Activated gamma-delta T cell treated with anti-CD3 and anti-CD28 coated beads, Interleukin-2, amount 50 U/mL, for 16 hours (primary cell): ENCODE measurements at regions not wholly inside any gene's neighbourhood (a gene's known extent, or its start where the extent isn't known, plus 50 kb on each side); places are given as distances from the start of the nearest gene placed in this dataset.

Experiments
- DNase-seq: peaks from one replicate; pipeline ENCODE4 v3.0.0-alpha.2; 2020; ENCODE audit warnings: low read depth

DNA sequence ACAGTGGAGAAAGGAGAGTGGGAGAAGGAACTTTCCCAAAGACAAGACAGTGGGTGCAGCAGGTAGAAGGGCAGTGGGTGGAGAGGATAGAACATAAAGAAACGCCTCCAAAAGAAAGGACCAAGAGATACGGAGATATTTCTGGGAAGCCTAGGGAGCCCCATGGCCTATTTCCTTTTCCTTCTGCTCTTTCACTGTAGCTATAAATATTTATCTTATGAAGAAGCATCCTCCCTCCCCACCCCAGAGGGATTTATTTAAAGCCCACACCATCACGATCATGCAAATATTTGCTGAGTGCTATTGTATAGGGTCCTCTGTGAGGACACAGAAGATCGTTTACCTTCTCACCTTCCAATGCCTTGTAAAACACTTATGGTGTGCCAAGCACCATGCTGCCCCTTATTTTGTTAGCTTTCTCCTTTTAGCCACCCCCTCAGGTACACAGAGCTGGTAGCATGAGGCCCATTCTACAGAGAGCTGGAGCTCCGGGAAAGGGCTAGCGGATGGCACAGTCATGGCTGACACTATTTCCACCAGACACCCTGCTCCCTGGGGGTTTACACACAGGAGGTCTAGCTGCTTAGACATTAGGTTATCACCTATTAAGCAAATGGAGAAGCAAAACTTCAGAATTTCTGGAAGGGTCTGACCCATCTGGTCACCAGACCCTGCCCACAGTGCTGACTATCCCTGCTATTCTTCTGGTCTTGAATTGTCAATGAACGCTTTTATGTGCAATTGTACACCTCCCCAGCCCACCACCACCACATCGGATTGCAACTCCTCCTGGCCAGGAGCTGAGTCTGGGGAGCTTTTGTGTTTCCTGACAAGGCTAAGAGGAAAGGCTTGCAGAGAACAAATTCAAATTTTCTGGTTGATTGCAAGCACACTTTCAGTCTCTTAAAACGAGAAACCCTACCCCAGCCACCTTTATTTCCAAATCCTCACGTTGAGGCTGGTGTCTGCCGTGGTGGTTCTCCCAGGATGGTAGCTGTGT, 91.8 kb upstream of the KLF7 start:
- no peak for DNase-seq

DNA sequence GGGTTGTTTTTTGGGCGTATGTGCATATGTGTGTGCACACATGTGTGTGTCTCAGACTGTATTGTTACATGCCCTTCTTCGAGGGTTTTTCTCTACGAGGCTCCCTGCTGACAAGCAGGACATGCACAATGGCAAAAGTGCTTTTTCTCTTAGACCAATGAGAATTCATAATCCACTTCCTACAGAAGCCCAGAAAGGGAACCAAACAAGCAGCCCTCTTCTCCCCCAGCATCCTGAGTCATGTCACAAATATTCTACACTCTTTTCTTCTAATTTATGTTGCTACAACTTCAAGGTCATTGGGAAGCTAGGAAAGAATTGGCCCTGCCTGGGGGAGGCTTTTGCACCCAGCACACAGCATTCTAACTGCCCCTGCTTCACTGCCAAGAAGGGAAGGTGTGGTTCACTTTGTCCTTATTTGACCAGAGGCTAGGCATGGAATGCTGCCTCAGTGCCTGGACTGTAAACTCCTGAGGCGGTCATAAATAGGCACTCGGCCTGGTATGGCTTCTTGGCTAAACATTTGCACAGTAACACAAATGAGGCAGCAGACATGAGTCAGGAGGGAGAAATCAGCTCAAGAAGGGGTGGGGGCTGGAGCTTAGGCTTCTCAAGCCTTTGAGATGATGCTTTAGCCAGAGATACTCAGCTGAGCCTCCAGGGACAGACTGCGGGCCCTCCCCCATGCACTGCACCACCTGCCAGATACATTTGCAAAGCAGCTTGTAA, 92.7 kb upstream of the KLF7 start:
- DNase-seq: no peak

- DNase-seq: no peak
Measured at GRCh38 chr2:207260021-207260420, 94.3 kb upstream of the KLF7 start.

DNA sequence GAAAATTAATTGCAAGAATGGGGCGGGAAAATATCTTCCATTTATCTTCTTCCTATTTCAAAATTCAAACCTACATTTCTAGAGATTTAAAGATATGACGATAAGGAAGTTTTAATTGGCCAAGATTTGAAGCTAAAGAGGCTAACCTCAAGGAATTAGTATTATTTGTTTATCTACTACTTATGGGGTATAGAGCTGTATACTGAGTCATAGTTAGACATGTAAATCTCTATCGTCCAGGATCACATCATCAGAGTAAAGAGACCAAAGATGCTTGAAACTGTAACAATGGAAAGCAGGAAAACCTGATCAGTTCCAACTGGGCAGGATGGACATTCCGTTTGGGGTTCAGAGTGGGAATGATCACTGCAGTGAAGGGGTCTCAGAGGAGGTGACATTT, 95.2 kb upstream of the KLF7 start:
- DNase-seq: no peak

DNA sequence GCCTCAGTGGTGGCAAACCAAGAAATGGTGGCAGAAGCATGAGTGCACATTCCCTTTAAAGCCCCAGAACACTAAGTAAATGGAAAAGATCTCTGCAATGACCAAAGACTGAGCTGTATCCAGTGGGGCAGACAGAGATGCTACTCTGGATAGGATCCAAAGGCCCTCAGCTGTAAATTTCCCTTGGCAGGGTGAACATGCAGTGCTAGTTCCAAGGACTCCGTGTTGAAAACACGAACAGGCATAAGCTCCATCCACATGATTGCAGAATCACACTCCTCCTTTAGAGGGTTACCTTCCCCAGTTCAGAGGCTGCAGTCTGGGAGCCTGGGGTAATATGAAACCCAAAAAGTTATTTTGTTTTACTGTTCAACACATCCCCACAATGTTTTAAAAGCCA, 98.6 kb upstream of the KLF7 start:
- no peak for DNase-seq

DNA sequence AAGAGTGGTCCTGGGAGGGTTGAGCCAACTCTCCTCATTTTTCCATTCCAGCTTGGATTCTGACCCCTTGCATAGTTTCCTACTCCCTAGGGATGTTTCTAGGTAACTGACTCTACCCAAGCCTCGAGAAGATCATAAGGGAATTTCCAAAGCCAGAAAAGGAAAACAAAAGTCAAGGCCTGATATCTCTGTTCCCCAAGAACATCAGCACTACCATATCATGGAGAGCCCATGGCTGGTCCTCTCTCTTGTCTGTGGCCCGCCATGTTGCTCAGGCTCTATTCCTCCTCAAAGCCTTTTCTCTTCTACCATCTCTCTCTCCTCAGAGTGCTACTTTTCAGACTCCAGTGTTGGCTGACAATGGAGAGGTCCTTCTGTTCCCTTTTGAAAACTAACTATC, 99.6 kb upstream of the KLF7 start:
- no peak for DNase-seq

DNA sequence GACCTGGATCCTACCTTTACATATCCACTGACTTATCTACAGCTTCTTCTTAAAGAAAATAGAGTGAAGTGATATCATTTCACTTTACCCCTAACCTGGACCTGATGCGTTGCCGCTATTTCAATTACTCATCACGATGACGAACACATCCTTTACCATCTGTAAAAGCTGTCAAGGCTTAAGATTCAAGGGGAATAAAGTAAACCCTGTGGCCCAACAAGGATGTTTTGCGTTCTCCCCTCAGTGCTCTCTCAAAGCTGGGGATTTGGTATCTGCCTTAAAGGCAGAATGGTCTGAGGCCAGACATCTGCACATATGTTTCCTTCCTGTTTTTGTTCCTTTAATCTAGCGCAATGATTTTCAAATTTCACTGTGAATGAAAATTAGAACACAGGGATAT, 100.1 kb upstream of the KLF7 start:
- no peak for DNase-seq

DNA sequence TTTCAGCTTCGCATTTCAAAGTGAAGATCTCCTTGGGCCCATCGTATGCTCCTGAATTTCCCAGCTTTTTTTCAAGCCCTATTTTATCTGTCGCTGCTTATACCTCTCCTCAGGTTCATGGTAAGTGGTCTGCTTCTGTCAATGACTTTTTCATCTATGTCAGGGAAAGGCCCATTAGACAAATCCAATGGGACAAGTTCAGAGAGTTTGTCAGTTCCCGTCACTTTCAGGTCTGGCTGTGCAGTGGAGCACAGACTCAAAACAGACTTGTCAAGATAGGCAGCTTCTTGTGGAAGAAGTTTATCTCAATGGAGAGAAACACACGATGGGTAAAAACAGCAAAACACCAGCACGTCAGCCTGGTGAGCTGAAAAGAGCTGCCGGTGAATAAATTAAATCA, 100.9 kb upstream of the KLF7 start:
- DNase-seq: no peak

DNA sequence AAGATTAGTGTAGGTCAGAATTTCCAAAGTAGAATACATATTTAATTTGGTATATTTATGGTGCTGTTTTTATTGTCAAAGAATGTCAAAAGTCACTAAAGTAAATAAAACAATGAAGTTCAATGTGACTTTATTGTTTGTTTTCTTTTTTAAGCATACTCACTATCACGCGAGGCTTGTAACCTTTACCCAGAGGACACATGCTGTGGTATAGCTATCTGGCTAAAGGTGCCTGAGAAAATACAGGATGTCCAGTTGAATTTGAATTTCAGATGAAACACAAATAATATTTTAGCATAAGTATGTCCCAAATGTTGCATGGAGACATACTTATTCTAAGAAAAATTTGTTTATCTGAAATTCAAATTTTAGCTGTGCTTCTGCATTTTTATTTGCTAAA, 103.3 kb upstream of the KLF7 start:
- DNase-seq: no peak

DNA sequence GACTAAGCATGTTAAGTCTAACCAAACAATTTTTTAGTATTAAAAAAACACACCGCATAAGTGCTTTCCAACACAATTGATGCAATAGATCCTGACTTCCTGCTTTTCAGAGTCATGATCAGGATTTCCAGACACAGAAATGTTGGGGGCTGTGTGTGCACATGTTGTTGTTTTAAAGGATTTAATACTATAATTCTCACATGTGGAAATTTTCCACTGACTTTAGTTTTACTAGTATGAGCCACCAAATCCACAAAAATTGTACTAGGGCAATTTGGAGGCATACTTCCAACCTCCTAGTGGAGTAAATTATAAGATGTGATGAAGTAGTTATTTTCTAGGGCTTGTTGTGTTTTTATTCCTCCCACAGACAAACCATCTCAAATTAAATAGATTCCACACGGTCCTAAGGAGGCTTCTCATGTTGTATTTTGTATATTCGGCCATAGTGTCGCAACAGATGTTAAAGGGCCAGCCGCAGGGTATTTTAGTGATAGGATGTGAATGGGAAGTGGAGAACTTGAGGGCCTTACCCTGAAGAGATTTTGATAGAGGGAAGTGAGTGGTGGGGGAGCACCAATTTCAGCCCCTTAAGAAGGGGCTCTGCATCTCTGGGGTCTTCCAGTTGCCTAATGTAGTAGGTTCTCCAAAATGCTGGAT, 108.9 kb upstream of the KLF7 start:
- no peak for DNase-seq

DNA sequence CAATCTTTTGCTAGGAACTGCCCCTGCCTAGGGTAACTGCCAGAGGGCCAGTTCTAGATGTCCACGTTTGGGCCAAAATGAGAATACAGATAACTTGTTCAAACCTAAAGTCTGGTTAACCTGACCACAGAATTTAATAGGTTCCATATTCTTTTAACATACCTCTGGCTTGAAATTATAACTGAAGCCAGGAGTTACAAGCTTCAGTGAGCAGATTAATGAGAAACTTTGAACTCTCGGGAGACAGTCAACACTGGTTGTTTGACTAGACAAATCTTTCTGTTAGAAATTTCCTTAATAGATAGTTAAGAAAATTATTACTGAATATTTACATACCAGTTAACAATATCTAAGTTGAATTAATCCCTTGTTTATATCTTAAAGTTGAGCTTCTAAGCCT, 110.0 kb upstream of the KLF7 start:
- no peak for DNase-seq

- no peak for DNase-seq
Measured at GRCh38 chr2:207276248-207276647, 110.5 kb upstream of the KLF7 start.

- DNase-seq: no peak
Measured at GRCh38 chr2:207276858-207277257, 111.1 kb upstream of the KLF7 start.

DNA sequence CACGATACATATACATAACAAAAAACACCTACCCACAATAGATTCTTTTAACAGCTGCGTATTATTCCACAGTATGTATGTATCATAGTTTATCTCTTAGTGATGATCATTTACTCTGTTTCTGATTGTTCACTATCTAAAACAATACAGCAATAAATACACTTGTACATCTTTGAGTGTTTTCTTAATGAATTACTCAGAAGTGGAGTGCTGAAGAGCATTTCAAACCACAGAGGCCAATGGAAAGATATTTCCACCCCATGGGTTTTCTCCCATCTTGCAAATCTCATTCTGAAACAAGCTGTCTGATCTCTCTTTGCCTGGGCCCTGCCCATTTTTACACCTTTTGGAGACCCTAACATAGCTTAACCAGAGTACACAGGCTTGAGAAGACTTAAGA, 113.8 kb upstream of the KLF7 start:
- no peak for DNase-seq

- DNase-seq: no peak
Measured at GRCh38 chr2:207281436-207281835, 115.7 kb upstream of the KLF7 start.

DNA sequence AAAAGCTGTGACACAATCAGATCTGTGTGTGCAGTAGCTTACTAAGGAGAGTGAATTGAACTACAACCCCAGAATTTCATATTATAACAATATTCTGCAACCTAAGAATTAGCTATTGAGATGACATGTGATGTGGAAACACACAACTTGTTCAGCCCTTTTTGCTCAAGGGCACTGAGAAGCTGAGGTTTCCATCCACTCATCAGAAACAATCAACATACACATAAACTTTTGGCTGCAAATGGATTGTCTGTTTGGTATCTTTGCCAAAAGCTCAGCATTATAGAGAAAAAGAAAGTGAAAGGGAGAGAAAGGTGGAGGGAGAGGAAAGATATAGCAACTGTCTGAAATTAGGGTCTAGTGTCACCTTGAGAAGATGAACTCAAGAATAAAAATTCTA, 117.2 kb upstream of the KLF7 start:
- DNase-seq: no peak

GRCh38 chr2:207283356-207283755, 117.6 kb upstream of the KLF7 start:
- no peak for DNase-seq

DNA sequence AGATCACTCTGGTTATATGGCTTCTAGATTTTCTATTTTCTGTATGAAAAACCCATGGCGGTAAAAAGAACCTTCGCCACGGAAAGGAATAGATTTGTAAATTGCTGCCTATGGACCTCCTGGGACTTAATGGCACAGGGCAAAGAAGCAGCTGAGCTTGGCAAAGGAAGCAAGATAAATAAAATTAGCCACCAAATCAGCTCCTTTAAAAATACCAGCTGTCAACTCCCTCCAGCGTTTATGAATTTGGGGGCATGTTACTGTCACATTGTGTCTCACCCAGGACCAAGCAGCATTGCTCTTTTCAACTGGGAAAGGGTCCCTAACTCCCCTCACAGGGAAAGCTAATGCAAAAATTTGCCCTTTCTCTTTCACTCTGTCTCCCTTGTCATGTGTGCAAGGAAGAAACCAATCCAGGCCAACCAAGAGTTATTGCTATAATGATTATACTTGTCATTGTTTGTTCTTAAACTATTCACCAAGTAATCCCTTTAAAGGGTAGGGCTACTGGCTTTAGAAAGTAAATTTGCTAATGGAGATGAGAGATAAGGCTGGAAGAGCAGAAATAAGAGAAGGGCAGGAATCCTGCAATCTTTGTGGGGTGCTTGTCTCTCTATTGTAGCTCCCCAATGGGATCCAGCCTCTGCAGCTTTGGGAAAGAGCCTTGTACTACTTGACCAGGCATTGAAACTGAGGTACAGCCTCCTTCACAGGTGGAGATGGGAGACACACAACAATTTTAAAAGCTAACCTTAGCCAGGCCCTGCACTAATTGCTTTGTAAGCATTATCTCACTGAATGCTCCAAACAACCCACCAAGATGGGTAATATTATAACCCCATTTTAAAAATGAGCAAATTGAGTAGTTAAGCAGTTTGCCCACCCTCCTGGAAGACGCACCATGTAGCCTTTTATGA, 119.1 kb upstream of the KLF7 start:
- DNase-seq: no peak

- no peak for DNase-seq
Measured at GRCh38 chr2:207285473-207285815, 119.7 kb upstream of the KLF7 start.

- DNase-seq: no peak
Measured at GRCh38 chr2:207286106-207286505, 120.4 kb upstream of the KLF7 start.

GRCh38 chr2:207288628-207289027, 122.9 kb upstream of the KLF7 start:
- DNase-seq: no peak
